ENCODE measurements at regions not wholly inside any gene's neighbourhood (a gene's known extent, or its start where the extent isn't known, plus 50 kb on each side); places are given as distances from the start of the nearest gene placed in this dataset.

GRCh38 chr7:96440328-96440727 lies 118.4 kb upstream of the SLC25A13 start:
- CTCF ChIA-PET, result no interaction called here
- H3K4me3 ChIP-seq (ENCODE audit: low read depth, low read length, poor library complexity, severe bottlenecking), result no peak overlapping the region
- POLR2A ChIA-PET (ENCODE audit: low non-redundant PET), result no interaction called here
- no peaks in the 10 kb centered on the region for H3K36me3 ChIP-seq (ENCODE audit: insufficient read depth, low read length, poor library complexity, severe bottlenecking)
- H3K27me3 ChIP-seq (replicated peaks; ENCODE audit: insufficient read depth, low read depth, low read length, poor library complexity), result no peaks in the 10 kb centered on the region
- H3K27ac ChIP-seq (ENCODE audit: low read depth, low read length, poor library complexity, severe bottlenecking), result no peak overlapping the region
- intact Hi-C loops (cut with micrococcal nuclease; ENCODE audit: unreplicated experiment), result no loop called here
- no TSS peak for BruUV-seq (replicated peaks)
- TF ChIP-seq CTCF (conservative IDR thresholded peaks at IDR 0.05; ENCODE audit: low read depth, low read length) (no peak), EZH2 (IDR thresholded peaks at IDR 0.05; ENCODE audit: borderline replicate concordance, low read depth, low read length, poor library complexity, severe bottlenecking) (no peak)
- no peaks in the 10 kb centered on the region for H3K9me3 ChIP-seq (ENCODE audit: low read depth, low read length, poor library complexity, severe bottlenecking)
- no peak for DNase-seq (ENCODE audit: low spot score)
- no peaks in the 10 kb centered on the region for H3K4me1 ChIP-seq (ENCODE audit: insufficient read depth, low read length, poor library complexity, severe bottlenecking)

DNA sequence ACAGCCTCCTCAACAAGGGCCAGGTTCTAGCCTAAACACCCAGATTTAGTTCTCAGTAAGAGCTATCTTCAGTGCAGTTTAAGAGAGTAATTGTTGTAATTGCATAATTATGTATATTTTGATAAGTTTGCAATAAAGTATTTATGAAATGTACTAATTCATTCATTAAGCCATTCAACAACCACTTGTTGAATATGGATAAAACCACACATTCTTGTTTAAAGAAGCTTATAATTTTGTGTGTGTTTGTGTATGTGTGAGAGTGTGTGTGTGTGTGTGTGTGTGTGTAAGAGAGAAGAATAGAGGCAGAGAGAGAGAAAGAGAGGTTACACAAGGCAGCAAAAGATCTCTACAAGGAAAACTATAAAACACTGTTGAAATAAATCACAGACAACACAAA lies 115.0 kb upstream of the SLC25A13 start:
- no TSS peak for BruUV-seq (replicated peaks)
- ChIA-PET POLR2A (ENCODE audit: low non-redundant PET) (no interaction called here), CTCF (no interaction called here)
- no peak for DNase-seq (ENCODE audit: low spot score)
- no peak overlapping the region for H3K27ac ChIP-seq (ENCODE audit: low read depth, low read length, poor library complexity, severe bottlenecking)
- no peak overlapping the region for H3K4me3 ChIP-seq (ENCODE audit: low read depth, low read length, poor library complexity, severe bottlenecking)
- H3K27me3 ChIP-seq (replicated peaks; ENCODE audit: insufficient read depth, low read depth, low read length, poor library complexity), result no peaks in the 10 kb centered on the region
- no peaks in the 10 kb centered on the region for H3K4me1 ChIP-seq (ENCODE audit: insufficient read depth, low read length, poor library complexity, severe bottlenecking)
- H3K9me3 ChIP-seq (ENCODE audit: low read depth, low read length, poor library complexity, severe bottlenecking), result no peaks in the 10 kb centered on the region
- H3K36me3 ChIP-seq (ENCODE audit: insufficient read depth, low read length, poor library complexity, severe bottlenecking), result no peaks in the 10 kb centered on the region
- intact Hi-C loops (cut with micrococcal nuclease; ENCODE audit: unreplicated experiment), result no loop called here
- TF ChIP-seq CTCF (conservative IDR thresholded peaks at IDR 0.05; ENCODE audit: low read depth, low read length) (no peak), EZH2 (IDR thresholded peaks at IDR 0.05; ENCODE audit: borderline replicate concordance, low read depth, low read length, poor library complexity, severe bottlenecking) (no peak)

DNA sequence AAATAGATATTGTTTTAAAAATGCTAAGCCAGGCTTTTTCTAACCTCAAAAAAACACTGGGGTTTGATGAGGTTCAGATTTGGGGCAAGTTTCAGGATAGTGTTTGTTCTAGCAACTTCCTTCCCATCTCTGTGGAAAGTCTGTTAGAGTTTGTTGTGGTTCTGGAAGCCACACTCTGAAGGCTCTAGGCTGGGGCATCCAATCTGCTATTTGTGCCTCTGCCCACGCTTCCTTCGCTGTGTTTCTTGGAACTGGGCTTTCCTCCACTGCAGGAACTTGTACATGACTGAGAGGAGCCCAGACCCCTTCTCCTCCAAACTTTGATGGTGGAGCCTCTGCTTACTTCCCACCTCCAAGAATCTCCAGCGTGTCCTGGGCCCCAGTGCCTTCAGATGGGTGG lies 108.5 kb upstream of the SLC25A13 start:
- no peak overlapping the region for H3K27ac ChIP-seq (ENCODE audit: low read depth, low read length, poor library complexity, severe bottlenecking)
- H3K4me1 ChIP-seq (ENCODE audit: insufficient read depth, low read length, poor library complexity, severe bottlenecking), result no peaks in the 10 kb centered on the region
- no peaks in the 10 kb centered on the region for H3K36me3 ChIP-seq (ENCODE audit: insufficient read depth, low read length, poor library complexity, severe bottlenecking)
- no peak overlapping the region for H3K4me3 ChIP-seq (ENCODE audit: low read depth, low read length, poor library complexity, severe bottlenecking)
- ChIA-PET CTCF (interaction anchor here (0.6 kb wide), 1 partner anchor 19 kb away, joined by 3 read pairs; no protein-coding TSS in a partner anchor), POLR2A (ENCODE audit: low non-redundant PET) (no interaction called here)
- intact Hi-C loops (cut with micrococcal nuclease; ENCODE audit: unreplicated experiment), result no loop called here
- no peak for TF ChIP-seq CTCF (conservative IDR thresholded peaks at IDR 0.05; ENCODE audit: low read depth, low read length)
- no peak for TF ChIP-seq EZH2 (IDR thresholded peaks at IDR 0.05; ENCODE audit: borderline replicate concordance, low read depth, low read length, poor library complexity, severe bottlenecking)
- DNase-seq (ENCODE audit: low spot score), result no peak
- no peaks in the 10 kb centered on the region for H3K9me3 ChIP-seq (ENCODE audit: low read depth, low read length, poor library complexity, severe bottlenecking)
- H3K27me3 ChIP-seq (replicated peaks; ENCODE audit: insufficient read depth, low read depth, low read length, poor library complexity), result no peaks in the 10 kb centered on the region
- BruUV-seq (replicated peaks), result no TSS peak

Data from A673 (cell line).